Naive B cell (primary cell): ENCODE measurements at regions not wholly inside any gene's neighbourhood (a gene's known extent, or its start where the extent isn't known, plus 50 kb on each side); places are given as distances from the start of the nearest gene placed in this dataset.

Experiments used
- ATAC-seq, 2 donors: fragments of 150-1000 bp; cut with Tn5 transposase; 2 replicates each; pipeline ENCODE4 v1.10.0; 2021; ENCODE audit warnings: low read depth in 2 of 2, mild to moderate bottlenecking in 2 of 2, moderate library complexity in 2 of 2
- DNase-seq: peaks from one replicate; pipeline ENCODE4 v3.0.0; 2022
- H3K27ac Mint-ChIP-seq, 6 donors: one replicate each; pipeline ENCODE4 v1.8.0; 2020 to 2022; ENCODE audit warnings: mild to moderate bottlenecking in 6 of 6, mixed read lengths in 6 of 6, moderate library complexity in 5 of 6, inconsistent platforms in 2 of 6
- H3K27me3 Mint-ChIP-seq, 3 donors: one replicate each; pipeline ENCODE4 v1.8.0; 2021 to 2022; ENCODE audit warnings: mixed read lengths in 3 of 3, mild to moderate bottlenecking in 1 of 3
- H3K36me3 Mint-ChIP-seq, 2 donors: one replicate each; pipeline ENCODE4 v1.8.0; 2020 to 2022; ENCODE audit warnings: mixed read lengths in 2 of 2, inconsistent platforms in 1 of 2, mild to moderate bottlenecking in 1 of 2
- H3K4me1 Mint-ChIP-seq, 3 donors: one replicate each; pipeline ENCODE4 v1.8.0; 2020 to 2022; ENCODE audit warnings: mixed read lengths in 3 of 3, inconsistent platforms in 1 of 3, mild to moderate bottlenecking in 1 of 3, moderate library complexity in 1 of 3
- H3K4me3 Mint-ChIP-seq, 8 donors: one replicate each; pipeline ENCODE4 v1.8.0; 2020 to 2022; ENCODE audit warnings: mild to moderate bottlenecking in 8 of 8, mixed read lengths in 8 of 8, moderate library complexity in 8 of 8, inconsistent platforms in 2 of 8
- H3K9me3 Mint-ChIP-seq, 7 donors: one replicate each; pipeline ENCODE4 v1.8.0; 2020 to 2022; ENCODE audit warnings: mixed read lengths in 7 of 7, mild to moderate bottlenecking in 5 of 7, inconsistent platforms in 2 of 7, moderate library complexity in 1 of 7

GRCh38 chr5:135642488-135642870 lies 63.7 kb upstream of the CXCL14 start:
- no peak for ATAC-seq
- H3K27me3 Mint-ChIP-seq, result peaks cover 8 to 14% (median 14%) of the 10 kb centered on the region in 3 donors

GRCh38 chr5:135641734-135642487 lies 63.1 kb upstream of the CXCL14 start:
- no peak for DNase-seq
- H3K4me3 Mint-ChIP-seq, result no peak overlapping the region
- no peaks in the 10 kb centered on the region for H3K9me3 Mint-ChIP-seq
- no peak for ATAC-seq
- H3K36me3 Mint-ChIP-seq, result no peaks in the 10 kb centered on the region
- no peaks in the 10 kb centered on the region for H3K4me1 Mint-ChIP-seq
- peaks cover 8 to 19% (median 14%) of the 10 kb centered on the region in 3 donors for H3K27me3 Mint-ChIP-seq
- no peak overlapping the region for H3K27ac Mint-ChIP-seq

More at GRCh38 chr5:135642488-135642870, 63.7 kb upstream of the CXCL14 start:
- no peak overlapping the region for H3K4me3 Mint-ChIP-seq
- no peaks in the 10 kb centered on the region for H3K36me3 Mint-ChIP-seq
- no peak for DNase-seq
- no peak overlapping the region for H3K27ac Mint-ChIP-seq
- H3K9me3 Mint-ChIP-seq, result no peaks in the 10 kb centered on the region
- H3K4me1 Mint-ChIP-seq, result no peaks in the 10 kb centered on the region

GRCh38 chr5:135641319-135641718 lies 62.5 kb upstream of the CXCL14 start:
- H3K36me3 Mint-ChIP-seq, result no peaks in the 10 kb centered on the region
- H3K4me1 Mint-ChIP-seq, result no peaks in the 10 kb centered on the region
- H3K9me3 Mint-ChIP-seq, result no peaks in the 10 kb centered on the region
- no peak for DNase-seq
- no peak for ATAC-seq
- H3K27ac Mint-ChIP-seq, result no peak overlapping the region
- H3K4me3 Mint-ChIP-seq, result no peak overlapping the region
- peaks cover 8 to 24% (median 14%) of the 10 kb centered on the region in 3 donors for H3K27me3 Mint-ChIP-seq

- Mint-ChIP-seq H3K9me3 (peaks cover 0 to 9% (median 0%) of the 10 kb centered on the region in 7 donors), H3K4me3 (no peak overlapping the region), H3K27me3 (peaks cover 8 to 24% (median 14%) of the 10 kb centered on the region in 3 donors), H3K27ac (no peak overlapping the region), H3K36me3 (no peaks in the 10 kb centered on the region), H3K4me1 (no peaks in the 10 kb centered on the region)
- DNase-seq (no peak), ATAC-seq (no peak)
Observed at GRCh38 chr5:135635451-135635850, 56.7 kb upstream of the CXCL14 start.

GRCh38 chr5:135632798-135633197 lies 54.0 kb upstream of the CXCL14 start:
- peaks cover under 1 to 17% (median 9%) of the 10 kb centered on the region in 3 donors for H3K27me3 Mint-ChIP-seq

GRCh38 chr5:135631391-135631790 lies 52.6 kb upstream of the CXCL14 start:
- DNase-seq (no peak), ATAC-seq (no peak)
- H3K9me3 Mint-ChIP-seq, result peaks cover 0 to 18% (median 0%) of the 10 kb centered on the region in 7 donors
- no peak overlapping the region for H3K27ac Mint-ChIP-seq
- no peak overlapping the region for H3K4me3 Mint-ChIP-seq
- no peaks in the 10 kb centered on the region for H3K4me1 Mint-ChIP-seq
- H3K36me3 Mint-ChIP-seq, result no peaks in the 10 kb centered on the region
- peaks cover 5 to 14% (median 6%) of the 10 kb centered on the region in 3 donors for H3K27me3 Mint-ChIP-seq

More at GRCh38 chr5:135632798-135633197, 54.0 kb upstream of the CXCL14 start:
- Mint-ChIP-seq H3K36me3 (no peaks in the 10 kb centered on the region), H3K4me1 (no peaks in the 10 kb centered on the region), H3K4me3 (no peak overlapping the region), H3K9me3 (peaks cover 0 to 13% (median 0%) of the 10 kb centered on the region in 7 donors), H3K27ac (no peak overlapping the region)
- DNase-seq (no peak), ATAC-seq (no peak)

- no peak overlapping the region for H3K27ac Mint-ChIP-seq
Observed at GRCh38 chr5:135629666-135630065, 50.9 kb upstream of the CXCL14 start.

GRCh38 chr5:135628771-135629563 lies 50.2 kb upstream of the CXCL14 start:
- Mint-ChIP-seq H3K27ac (no peak overlapping the region), H3K27me3 (peaks cover 7 to 24% (median 12%) of the 10 kb centered on the region in 3 donors), H3K9me3 (peaks cover 0 to 14% (median 0%) of the 10 kb centered on the region in 7 donors), H3K4me1 (no peaks in the 10 kb centered on the region), H3K4me3 (no peak overlapping the region), H3K36me3 (no peaks in the 10 kb centered on the region)
- DNase-seq, result no peak
- ATAC-seq, result no peak

More at GRCh38 chr5:135629666-135630065, 50.9 kb upstream of the CXCL14 start:
- DNase-seq (no peak), ATAC-seq (no peak)
- Mint-ChIP-seq H3K4me3 (no peak overlapping the region), H3K36me3 (no peaks in the 10 kb centered on the region), H3K4me1 (no peaks in the 10 kb centered on the region), H3K27me3 (peaks cover 5 to 17% (median 11%) of the 10 kb centered on the region in 3 donors), H3K9me3 (peaks cover 0 to 18% (median 0%) of the 10 kb centered on the region in 7 donors)
